Neural cell (in vitro differentiated cells): ENCODE measurements at regions not wholly inside any gene's neighbourhood (a gene's known extent, or its start where the extent isn't known, plus 50 kb on each side); places are given as distances from the start of the nearest gene placed in this dataset.
"Not testable (repeated sequence)": the region's sequence is repeated elsewhere in the genome, so short reads cannot be mapped to it uniquely, and the experiment has no call there.

ENCODE experiments used
- H2AFZ ChIP-seq: fragments of 200-600, 300-800 bp; sonication (generic), shearing (Covaris generic); 2 replicates; pipeline ENCODE4 v1.6.0; 2014; ENCODE audit warnings: low read depth, mild to moderate bottlenecking, antibody characterized with exemption, low read length, moderate library complexity
- H3F3A ChIP-seq: fragments of 200-600 bp; shearing (Covaris generic); 2 replicates; pipeline ENCODE4 v1.6.1; 2016; ENCODE audit warnings: mild to moderate bottlenecking, moderate library complexity, mixed read lengths, antibody characterized with exemption, low read length; ENCODE audit not compliant: insufficient read depth, poor library complexity, severe bottlenecking
- H3K27ac ChIP-seq: fragments of 200-600, 300-800 bp; sonication (generic), shearing (Covaris generic); 2 replicates; pipeline ENCODE4 v1.5.1; 2014; ENCODE audit warnings: mild to moderate bottlenecking, low read length, moderate library complexity
- H3K27me3 ChIP-seq: fragments of 300-800, 200-600 bp; sonication (generic), shearing (Covaris generic); 2 replicates; pipeline ENCODE4 v1.6.0; 2014; ENCODE audit warnings: mild to moderate bottlenecking, low read depth, low read length, moderate library complexity; ENCODE audit not compliant: insufficient read depth
- H3K36me3 ChIP-seq: fragments of 300-800, 200-600 bp; sonication (generic), shearing (Covaris generic); 2 replicates; pipeline ENCODE4 v1.5.1; 2014; ENCODE audit warnings: mild to moderate bottlenecking, antibody characterized with exemption, low read length, moderate library complexity; ENCODE audit not compliant: insufficient read depth
- H3K4me2 ChIP-seq: fragments of 300-800, 200-600 bp; sonication (generic), shearing (Covaris generic); 2 replicates; pipeline ENCODE4 v1.6.0; 2014; ENCODE audit warnings: mild to moderate bottlenecking, low read length
- H3K4me3 ChIP-seq: fragments of 300-800, 200-600 bp; sonication (generic), shearing (Covaris generic); 2 replicates; pipeline ENCODE4 v1.5.1; 2014; ENCODE audit warnings: mild to moderate bottlenecking, low read length, moderate library complexity
- H3K79me2 ChIP-seq: fragments of 200-600 bp; shearing (Covaris generic); replicated peaks from 2 replicates; pipeline ENCODE4 v1.6.0; 2014; ENCODE audit warnings: mild to moderate bottlenecking, low read length, moderate library complexity; ENCODE audit not compliant: insufficient read depth
- H3K9ac ChIP-seq: fragments of 300-800, 200-600 bp; sonication (generic), shearing (Covaris generic); 2 replicates; pipeline ENCODE4 v1.6.1; 2016; ENCODE audit warnings: mild to moderate bottlenecking, low read length, mixed read lengths
- H3K9me2 ChIP-seq: fragments of 200-600 bp; shearing (Covaris generic); 2 replicates; pipeline ENCODE4 v1.6.1; 2016; ENCODE audit warnings: mild to moderate bottlenecking, low read length, mixed read lengths; ENCODE audit not compliant: insufficient read depth
- H3K9me3 ChIP-seq: fragments of 200-600, 300-800 bp; sonication (generic), shearing (Covaris generic); 2 replicates; pipeline ENCODE4 v1.6.1; 2016; ENCODE audit warnings: mild to moderate bottlenecking, mixed run types, low read length, moderate library complexity, mixed read lengths
- H4K20me1 ChIP-seq: fragments of 200-600 bp; shearing (Covaris generic); 2 replicates; pipeline ENCODE4 v1.6.1; 2016; ENCODE audit warnings: mild to moderate bottlenecking, mixed run types; ENCODE audit not compliant: insufficient read depth
- EP300 ChIP-seq: fragments of 450-650 bp; conservative IDR thresholded peaks from 2 replicates; pipeline ENCODE4 v1.6.1; 2014; ENCODE audit warnings: antibody characterized with exemption, mild to moderate bottlenecking, moderate library complexity; ENCODE audit not compliant: poor library complexity, severe bottlenecking
- EZH2 ChIP-seq: fragments of 200-600, 300-800 bp; shearing (Covaris generic), sonication (generic); IDR thresholded peaks from 2 replicates; pipeline ENCODE4 v1.6.1; 2014; ENCODE audit warnings: antibody characterized with exemption, low read length, borderline replicate concordance, mild to moderate bottlenecking; ENCODE audit not compliant: insufficient read depth, poor library complexity, severe bottlenecking
- MXI1 ChIP-seq: fragments of 450-650 bp; conservative IDR thresholded peaks from 2 replicates; pipeline ENCODE4 v1.6.1; 2014; ENCODE audit warnings: antibody characterized with exemption, mild to moderate bottlenecking; ENCODE audit not compliant: poor library complexity, severe bottlenecking
- POLR2AphosphoS5 ChIP-seq: IDR thresholded peaks from 2 replicates; pipeline ENCODE4 v1.6.1; 2012
- RAD21 ChIP-seq: fragments of 450-650 bp; conservative IDR thresholded peaks from 2 replicates; pipeline ENCODE4 v1.6.1; 2014; ENCODE audit warnings: antibody characterized with exemption, mild to moderate bottlenecking, moderate library complexity
- SMC3 ChIP-seq: fragments of 450-650 bp; conservative IDR thresholded peaks from 2 replicates; pipeline ENCODE4 v1.6.1; 2014; ENCODE audit warnings: antibody characterized with exemption, mild to moderate bottlenecking, moderate library complexity; ENCODE audit not compliant: poor library complexity
- TAF1 ChIP-seq: IDR thresholded peaks from 2 replicates; pipeline ENCODE4 v1.6.1; 2012; ENCODE audit warnings: low read depth
- TF ChIP-seq, protein P1 (sequence below): fragments of 450-650 bp; IDR thresholded peaks from 2 replicates; pipeline ENCODE4 v1.5.1; 2014; ENCODE audit warnings: antibody characterized with exemption, mild to moderate bottlenecking, moderate library complexity; ENCODE audit not compliant: poor library complexity, severe bottlenecking
- TF ChIP-seq, protein P2 (sequence below): IDR thresholded peaks from 2 replicates; pipeline ENCODE4 v1.6.1; 2012; ENCODE audit warnings: borderline replicate concordance

DNA sequence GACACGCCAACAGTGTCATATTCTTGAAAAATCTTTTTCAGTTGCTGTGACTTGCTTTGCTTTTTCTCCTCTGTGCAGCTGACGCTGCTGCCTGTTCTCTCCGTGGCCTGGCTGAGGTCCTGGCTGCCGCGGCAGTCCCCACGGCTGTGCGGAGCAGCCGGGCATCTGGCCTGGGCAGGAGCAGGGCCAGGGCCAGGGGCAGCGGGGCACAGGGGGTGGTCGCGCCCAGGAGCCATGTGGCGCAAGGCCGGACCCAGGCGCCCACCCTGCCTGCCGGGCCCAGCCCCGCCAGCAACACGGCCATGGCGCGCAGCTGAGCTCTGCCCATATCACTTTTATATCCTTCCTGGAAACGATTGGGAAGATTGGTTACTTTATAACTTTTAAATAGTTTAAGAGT is 109.4 kb upstream of the ACBD5 start:
- H3F3A ChIP-seq = no peaks in the 10 kb centered on the region
- H3K27me3 ChIP-seq = no peaks in the 10 kb centered on the region
- TF ChIP-seq SMC3 (no peak), EP300 (no peak), MXI1 (no peak), RAD21 (no peak), EZH2 (no peak), TAF1 (no peak)
- TF ChIP-seq, protein P1, sequence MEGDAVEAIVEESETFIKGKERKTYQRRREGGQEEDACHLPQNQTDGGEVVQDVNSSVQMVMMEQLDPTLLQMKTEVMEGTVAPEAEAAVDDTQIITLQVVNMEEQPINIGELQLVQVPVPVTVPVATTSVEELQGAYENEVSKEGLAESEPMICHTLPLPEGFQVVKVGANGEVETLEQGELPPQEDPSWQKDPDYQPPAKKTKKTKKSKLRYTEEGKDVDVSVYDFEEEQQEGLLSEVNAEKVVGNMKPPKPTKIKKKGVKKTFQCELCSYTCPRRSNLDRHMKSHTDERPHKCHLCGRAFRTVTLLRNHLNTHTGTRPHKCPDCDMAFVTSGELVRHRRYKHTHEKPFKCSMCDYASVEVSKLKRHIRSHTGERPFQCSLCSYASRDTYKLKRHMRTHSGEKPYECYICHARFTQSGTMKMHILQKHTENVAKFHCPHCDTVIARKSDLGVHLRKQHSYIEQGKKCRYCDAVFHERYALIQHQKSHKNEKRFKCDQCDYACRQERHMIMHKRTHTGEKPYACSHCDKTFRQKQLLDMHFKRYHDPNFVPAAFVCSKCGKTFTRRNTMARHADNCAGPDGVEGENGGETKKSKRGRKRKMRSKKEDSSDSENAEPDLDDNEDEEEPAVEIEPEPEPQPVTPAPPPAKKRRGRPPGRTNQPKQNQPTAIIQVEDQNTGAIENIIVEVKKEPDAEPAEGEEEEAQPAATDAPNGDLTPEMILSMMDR = no peak
- TF ChIP-seq, protein P2, sequence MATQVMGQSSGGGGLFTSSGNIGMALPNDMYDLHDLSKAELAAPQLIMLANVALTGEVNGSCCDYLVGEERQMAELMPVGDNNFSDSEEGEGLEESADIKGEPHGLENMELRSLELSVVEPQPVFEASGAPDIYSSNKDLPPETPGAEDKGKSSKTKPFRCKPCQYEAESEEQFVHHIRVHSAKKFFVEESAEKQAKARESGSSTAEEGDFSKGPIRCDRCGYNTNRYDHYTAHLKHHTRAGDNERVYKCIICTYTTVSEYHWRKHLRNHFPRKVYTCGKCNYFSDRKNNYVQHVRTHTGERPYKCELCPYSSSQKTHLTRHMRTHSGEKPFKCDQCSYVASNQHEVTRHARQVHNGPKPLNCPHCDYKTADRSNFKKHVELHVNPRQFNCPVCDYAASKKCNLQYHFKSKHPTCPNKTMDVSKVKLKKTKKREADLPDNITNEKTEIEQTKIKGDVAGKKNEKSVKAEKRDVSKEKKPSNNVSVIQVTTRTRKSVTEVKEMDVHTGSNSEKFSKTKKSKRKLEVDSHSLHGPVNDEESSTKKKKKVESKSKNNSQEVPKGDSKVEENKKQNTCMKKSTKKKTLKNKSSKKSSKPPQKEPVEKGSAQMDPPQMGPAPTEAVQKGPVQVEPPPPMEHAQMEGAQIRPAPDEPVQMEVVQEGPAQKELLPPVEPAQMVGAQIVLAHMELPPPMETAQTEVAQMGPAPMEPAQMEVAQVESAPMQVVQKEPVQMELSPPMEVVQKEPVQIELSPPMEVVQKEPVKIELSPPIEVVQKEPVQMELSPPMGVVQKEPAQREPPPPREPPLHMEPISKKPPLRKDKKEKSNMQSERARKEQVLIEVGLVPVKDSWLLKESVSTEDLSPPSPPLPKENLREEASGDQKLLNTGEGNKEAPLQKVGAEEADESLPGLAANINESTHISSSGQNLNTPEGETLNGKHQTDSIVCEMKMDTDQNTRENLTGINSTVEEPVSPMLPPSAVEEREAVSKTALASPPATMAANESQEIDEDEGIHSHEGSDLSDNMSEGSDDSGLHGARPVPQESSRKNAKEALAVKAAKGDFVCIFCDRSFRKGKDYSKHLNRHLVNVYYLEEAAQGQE = no peak
- no peaks in the 10 kb centered on the region for H4K20me1 ChIP-seq
- H2AFZ ChIP-seq = no peak overlapping the region
- no peaks in the 10 kb centered on the region for H3K36me3 ChIP-seq
- no peak overlapping the region for H3K9ac ChIP-seq
- no peaks in the 10 kb centered on the region for H3K79me2 ChIP-seq
- no peaks in the 10 kb centered on the region for H3K9me2 ChIP-seq
- H3K9me3 ChIP-seq = no peaks in the 10 kb centered on the region
- H3K4me3 ChIP-seq = no peak overlapping the region
- no peak overlapping the region for H3K27ac ChIP-seq
- no peak overlapping the region for H3K4me2 ChIP-seq

GRCh38 chr10:27347827-27348207 is 107.2 kb upstream of the ACBD5 start:
- H4K20me1 ChIP-seq, H3K27me3 ChIP-seq, H3K9me3 ChIP-seq, H3K4me2 ChIP-seq, H3K9ac ChIP-seq, H3K27ac ChIP-seq, H2AFZ ChIP-seq, H3K4me3 ChIP-seq, H3K79me2 ChIP-seq, H3K36me3 ChIP-seq, H3K9me2 ChIP-seq, H3F3A ChIP-seq: not testable (repeated sequence)

- Histone ChIP-seq H3K9me3 (no peaks in the 10 kb centered on the region), H2AFZ (no peak overlapping the region), H3K27me3 (no peaks in the 10 kb centered on the region), H4K20me1 (no peaks in the 10 kb centered on the region), H3K9ac (no peak overlapping the region), H3K36me3 (no peaks in the 10 kb centered on the region), H3K4me3 (no peak overlapping the region), H3K79me2 (no peaks in the 10 kb centered on the region), H3K4me2 (no peak overlapping the region), H3K9me2 (no peaks in the 10 kb centered on the region), H3K27ac (no peak overlapping the region), H3F3A (no peaks in the 10 kb centered on the region)
- no peak for TF ChIP-seq SMC3
- TF ChIP-seq, protein P2 = no peak
- TF ChIP-seq POLR2AphosphoS5 = no peak
- no peak for TF ChIP-seq MXI1
- no peak for TF ChIP-seq EZH2
- TF ChIP-seq, protein P1 = no peak
- TF ChIP-seq EP300 = no peak
- no peak for TF ChIP-seq TAF1
- TF ChIP-seq RAD21 = no peak
Observed at GRCh38 chr10:27345455-27345920, 104.9 kb upstream of the ACBD5 start.
